IMR-90 (cell line): ENCODE measurements at regions not wholly inside any gene's neighbourhood (a gene's known extent, or its start where the extent isn't known, plus 50 kb on each side); places are given as distances from the start of the nearest gene placed in this dataset.

Source experiments
- ATAC-seq: fragments of 200-7000 bp; cut with Tn5 transposase; 2 replicates; pipeline ENCODE4 v1.9.1; 2020; ENCODE audit warnings: low read depth, mild to moderate bottlenecking, moderate library complexity
- BruUV-seq: library from RNA; stranded (reverse); fragments of 400-500 nt; replicated peaks from 2 replicates; lab custom pipeline; 2021; lab: Mats Ljungman, UMichigan
- CTCF ChIA-PET: fragments of 300-600 bp; formaldehyde crosslinking; extraction: SDS; loops from one replicate; lab custom pipeline; 2021; ENCODE audit warnings: antibody characterized with exemption; lab: Yijun Ruan, JAX
- POLR2A ChIA-PET: fragments of 300-600 bp; sonication (Branson Sonifier 250); formaldehyde crosslinking; loops from one replicate; lab custom pipeline; 2022; ENCODE audit warnings: antibody characterized with exemption; ENCODE audit not compliant: unreplicated experiment; lab: Charles Lee
- DNase-seq: peaks from one replicate; pipeline ENCODE4 v3.0.0; 2013
- H2AFZ ChIP-seq: replicated peaks from 2 replicates; pipeline ENCODE3; 2013; ENCODE audit warnings: low read length, mild to moderate bottlenecking; ENCODE audit not compliant: poor library complexity
- H2AK5ac ChIP-seq: 2 replicates; pipeline ENCODE4 v1.6.1; 2013; ENCODE audit warnings: low read depth, low read length, inconsistent platforms
- H2AK9ac ChIP-seq: replicated peaks from 2 replicates; pipeline ENCODE3; 2013; ENCODE audit warnings: mild to moderate bottlenecking, low read depth, low read length, moderate library complexity; ENCODE audit not compliant: poor library complexity
- H2BK120ac ChIP-seq: 2 replicates; pipeline ENCODE4 v1.6.1; 2013; ENCODE audit warnings: low read depth, low read length, inconsistent platforms
- H2BK15ac ChIP-seq: 3 replicates; pipeline ENCODE4 v1.6.1; 2013; ENCODE audit warnings: low read depth, low read length, inconsistent platforms
- H2BK20ac ChIP-seq: 2 replicates; pipeline ENCODE4 v1.6.1; 2013; ENCODE audit warnings: low read depth, mild to moderate bottlenecking, inconsistent platforms, low read length, moderate library complexity
- H2BK5ac ChIP-seq: 2 replicates; pipeline ENCODE4 v1.6.1; 2013; ENCODE audit warnings: mild to moderate bottlenecking, low read depth, low read length, inconsistent platforms; ENCODE audit not compliant: poor library complexity, severe bottlenecking
- H3K14ac ChIP-seq: replicated peaks from 2 replicates; pipeline ENCODE4 v1.6.1; 2013; ENCODE audit warnings: low read depth, low read length, inconsistent platforms
- H3K18ac ChIP-seq: 2 replicates; pipeline ENCODE4 v1.6.1; 2013; ENCODE audit warnings: low read depth, low read length, control low read depth
- H3K23ac ChIP-seq: 2 replicates; pipeline ENCODE4 v1.6.1; 2013; ENCODE audit warnings: low read depth, low read length, inconsistent platforms
- H3K27ac ChIP-seq: 2 replicates; pipeline ENCODE4 v1.5.1; 2013; ENCODE audit warnings: mild to moderate bottlenecking, control low read depth, low read length; ENCODE audit not compliant: insufficient read depth
- H3K27me3 ChIP-seq: 2 replicates; pipeline ENCODE4 v1.6.1; 2013; ENCODE audit warnings: low read length; ENCODE audit not compliant: control insufficient read depth, insufficient read depth
- H3K36me3 ChIP-seq: 2 replicates; pipeline ENCODE4 v1.6.1; 2013; ENCODE audit warnings: low read length, mixed read lengths; ENCODE audit not compliant: control insufficient read depth, insufficient read depth
- H3K4ac ChIP-seq: 2 replicates; pipeline ENCODE4 v1.6.1; 2013; ENCODE audit warnings: low read depth, low read length, inconsistent platforms
- H3K4me1 ChIP-seq: 2 replicates; pipeline ENCODE4 v1.6.1; 2013; ENCODE audit warnings: low read length, mixed read lengths; ENCODE audit not compliant: control insufficient read depth, insufficient read depth
- H3K4me2 ChIP-seq: 2 replicates; pipeline ENCODE4 v1.6.1; 2013; ENCODE audit warnings: low read depth, mild to moderate bottlenecking, control low read depth, low read length, moderate library complexity
- H3K4me3 ChIP-seq: 2 replicates; pipeline ENCODE4 v1.5.1; 2013; ENCODE audit warnings: low read depth, mild to moderate bottlenecking, control low read depth, low read length, moderate library complexity; ENCODE audit not compliant: insufficient read depth
- H3K56ac ChIP-seq: 2 replicates; pipeline ENCODE4 v1.6.1; 2013; ENCODE audit warnings: low read length, inconsistent platforms; ENCODE audit not compliant: insufficient read depth; ENCODE audit errors: extremely low read depth
- H3K79me1 ChIP-seq, 2 experiments: 2 replicates each; pipeline ENCODE4 v1.6.1; 2013; ENCODE audit warnings: low read length in 2 of 2, inconsistent platforms in 1 of 2, low read depth in 1 of 2
- H3K9ac ChIP-seq: 2 replicates; pipeline ENCODE4 v1.6.1; 2013; ENCODE audit warnings: low read depth, low read length, control low read depth
- H3K9me1 ChIP-seq: 2 replicates; pipeline ENCODE4 v1.6.1; 2013; ENCODE audit warnings: low read length, inconsistent platforms; ENCODE audit not compliant: insufficient read depth
- H3K9me3 ChIP-seq: 2 replicates; pipeline ENCODE4 v1.6.1; 2013; ENCODE audit warnings: low read length; ENCODE audit not compliant: control insufficient read depth, insufficient read depth
- H4K20me1 ChIP-seq: 2 replicates; pipeline ENCODE4 v1.6.1; 2013; ENCODE audit warnings: low read length, inconsistent platforms; ENCODE audit not compliant: insufficient read depth
- H4K5ac ChIP-seq: 2 replicates; pipeline ENCODE4 v1.6.1; 2013; ENCODE audit warnings: mild to moderate bottlenecking, low read depth, low read length, control low read depth
- H4K8ac ChIP-seq, 2 experiments: 2 replicates each; pipeline ENCODE4 v1.6.1; 2013; ENCODE audit warnings: low read depth in 2 of 2, low read length in 2 of 2, control low read depth in 1 of 2, inconsistent platforms in 1 of 2
- H4K91ac ChIP-seq: 2 replicates; pipeline ENCODE4 v1.6.1; 2013; ENCODE audit warnings: low read depth, low read length, inconsistent platforms; ENCODE audit not compliant: insufficient read depth
- BHLHE40 ChIP-seq: fragments of 150-350 bp; IDR thresholded peaks from 2 replicates; pipeline ENCODE4 v1.6.1; 2016; ENCODE audit warnings: mild to moderate bottlenecking, low read depth, low read length
- CEBPB ChIP-seq: IDR thresholded peaks from 2 replicates; pipeline ENCODE4 v1.6.1; 2012; ENCODE audit warnings: low read depth, low read length, improper control_type of control experiment
- CHD1 ChIP-seq: IDR thresholded peaks from 2 replicates; pipeline ENCODE4 v1.6.1; 2012; ENCODE audit warnings: low read depth, low read length, improper control_type of control experiment
- CTCF ChIP-seq: conservative IDR thresholded peaks from 2 replicates; pipeline ENCODE4 v1.5.1; 2012; ENCODE audit warnings: mild to moderate bottlenecking, low read depth, low read length, improper control_type of control experiment
- FOS ChIP-seq: fragments of 150-350 bp; IDR thresholded peaks from 2 replicates; pipeline ENCODE4 v1.6.1; 2016; ENCODE audit warnings: low read depth, low read length
- MAZ ChIP-seq: IDR thresholded peaks from 2 replicates; pipeline ENCODE4 v1.6.1; 2012; ENCODE audit warnings: low read depth, mild to moderate bottlenecking, low read length, improper control_type of control experiment, moderate library complexity, borderline replicate concordance
- MXI1 ChIP-seq: IDR thresholded peaks from 2 replicates; pipeline ENCODE4 v1.6.1; 2012; ENCODE audit warnings: low read depth, mild to moderate bottlenecking, low read length, moderate library complexity, borderline replicate concordance
- NFE2L2 ChIP-seq: fragments of 150-350 bp; IDR thresholded peaks from 2 replicates; pipeline ENCODE4 v1.6.1; 2016; ENCODE audit warnings: low read depth, mild to moderate bottlenecking, low read length
- POLR2A ChIP-seq: IDR thresholded peaks from 2 replicates; pipeline ENCODE4 v1.6.1; 2012; ENCODE audit warnings: mild to moderate bottlenecking, low read depth, low read length
- RAD21 ChIP-seq: IDR thresholded peaks from 2 replicates; pipeline ENCODE4 v1.6.1; 2012; ENCODE audit warnings: low read length, improper control_type of control experiment
- RCOR1 ChIP-seq: IDR thresholded peaks from 2 replicates; pipeline ENCODE4 v1.6.1; 2012; ENCODE audit warnings: mild to moderate bottlenecking, low read length, improper control_type of control experiment; ENCODE audit not compliant: insufficient replicate concordance
- RFX5 ChIP-seq: IDR thresholded peaks from 2 replicates; pipeline ENCODE4 v1.8.0; 2012; ENCODE audit warnings: low read depth, mild to moderate bottlenecking, low read length, moderate library complexity
- WGBS, 2 experiments: methylation state at CpG; one replicate each; pipeline versions ENCODE4 v1.1.5 to v1.1.7; 2013; ENCODE audit warnings: missing lambda C conversion rate in 2 of 2; ENCODE audit not compliant: insufficient read length in 1 of 2; ENCODE audit errors: extremely low coverage in 2 of 2; 5-methylcytosine and 5-hydroxymethylcytosine counted together
- dilution Hi-C: fragments of 300-500 bp; cut with HindIII; formaldehyde crosslinking; loops from one replicate; pipeline ENCODE4 v1.14.3; 2018; ENCODE audit warnings: low sequenced_read_pairs; ENCODE audit not compliant: unreplicated experiment
- in situ Hi-C: fragments of 300-500 bp; cut with MboI; formaldehyde crosslinking; loops from 3 replicates; pipeline ENCODE4 v1.14.3; 2019; ENCODE audit warnings: low sequenced_read_pairs, inconsistent platforms, mixed read lengths
- intact Hi-C: fragments of 100-400 bp; cut with micrococcal nuclease; formaldehyde crosslinking; loops from 2 replicates; pipeline ENCODE4 v1.10.0; 2022
- TF ChIP-seq, protein P1 (sequence below): fragments of 150-350 bp; IDR thresholded peaks from 2 replicates; pipeline ENCODE4 v1.6.1; 2016; ENCODE audit warnings: low read depth, mild to moderate bottlenecking, low read length, moderate library complexity, borderline replicate concordance

GRCh38 chr3:99544786-99545281, 93.6 kb upstream of the COL8A1 start:
- dilution Hi-C loops, result no loop called here
- Histone ChIP-seq H3K27ac (no peak overlapping the region), H2AK5ac (no peak overlapping the region), H3K27me3 (no peaks in the 10 kb centered on the region), H3K4ac (no peak overlapping the region), H3K4me2 (no peak overlapping the region), H3K36me3 (no peaks in the 10 kb centered on the region), H4K91ac (no peak overlapping the region), H2BK15ac (no peak overlapping the region), H2BK120ac (no peak overlapping the region), H3K14ac (no peak overlapping the region), H2BK20ac (no peak overlapping the region), H2BK5ac (peak overlapping the region; percentile 7), H3K79me1 (no peaks in the 10 kb centered on the region), H4K8ac (no peak overlapping the region), H3K9me1 (peaks cover 8% of the 10 kb centered on the region; the same call in 1 of the 2 replicates), H3K23ac (no peak overlapping the region), H4K20me1 (no peaks in the 10 kb centered on the region), H4K5ac (no peak overlapping the region), H3K4me3 (no peak overlapping the region), H2AFZ (no peak overlapping the region), H3K9ac (no peak overlapping the region), H2AK9ac (no peak overlapping the region), H3K18ac (no peak overlapping the region), H3K4me1 (peaks cover 6% of the 10 kb centered on the region), H3K56ac (no peak overlapping the region), H3K9me3 (no peaks in the 10 kb centered on the region; the same call in 1 of the 2 replicates)
- ATAC-seq (peak; percentile 66), DNase-seq (peak; percentile 34)
- in situ Hi-C loops, result no loop called here
- intact Hi-C loops, result no loop called here
- CTCF ChIA-PET, result interaction anchor here (1.2 kb wide), 1 partner anchor 10 kb away, joined by 3 read pairs; no protein-coding TSS in a partner anchor
- TF ChIP-seq MAZ, result no peak
- TF ChIP-seq POLR2A, result no peak
- TF ChIP-seq RAD21, result no peak
- peak; percentile 45; the same call in 1 of the 2 replicates for TF ChIP-seq CEBPB
- TF ChIP-seq RFX5, result no peak
- no peak for TF ChIP-seq CTCF
- TF ChIP-seq CHD1, result no peak
- TF ChIP-seq, protein P1, sequence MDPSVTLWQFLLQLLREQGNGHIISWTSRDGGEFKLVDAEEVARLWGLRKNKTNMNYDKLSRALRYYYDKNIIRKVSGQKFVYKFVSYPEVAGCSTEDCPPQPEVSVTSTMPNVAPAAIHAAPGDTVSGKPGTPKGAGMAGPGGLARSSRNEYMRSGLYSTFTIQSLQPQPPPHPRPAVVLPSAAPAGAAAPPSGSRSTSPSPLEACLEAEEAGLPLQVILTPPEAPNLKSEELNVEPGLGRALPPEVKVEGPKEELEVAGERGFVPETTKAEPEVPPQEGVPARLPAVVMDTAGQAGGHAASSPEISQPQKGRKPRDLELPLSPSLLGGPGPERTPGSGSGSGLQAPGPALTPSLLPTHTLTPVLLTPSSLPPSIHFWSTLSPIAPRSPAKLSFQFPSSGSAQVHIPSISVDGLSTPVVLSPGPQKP, result no peak
- TF ChIP-seq FOS, result no peak
- TF ChIP-seq RCOR1, result no peak
- peak; percentile 82; the same call in 1 of the 2 replicates for TF ChIP-seq BHLHE40
- no peak; the same call in 1 of the 2 replicates for TF ChIP-seq MXI1
- no peak for TF ChIP-seq NFE2L2
- no TSS peak for BruUV-seq
- no CpG with 5 or more reads among the region's 4 CpGs for WGBS, 2 experiments
- POLR2A ChIA-PET, result interaction anchor here (0.6 kb wide), 1 partner anchor 243 kb away, joined by 3 read pairs; no protein-coding TSS in a partner anchor
